H9 (cell line): ENCODE measurements at regions not wholly inside any gene's neighbourhood (a gene's known extent, or its start where the extent isn't known, plus 50 kb on each side); places are given as distances from the start of the nearest gene placed in this dataset.

Source experiments
- DNase-seq: peaks from one replicate; pipeline ENCODE4 v3.0.0-alpha.2; 2017
- H2AFZ ChIP-seq: one replicate; pipeline ENCODE4 v1.6.1; 2013; ENCODE audit warnings: mild to moderate bottlenecking, low read length, control low read depth, moderate library complexity
- H2AK5ac ChIP-seq: 2 replicates; pipeline ENCODE4 v1.6.1; 2013; ENCODE audit warnings: low read length, control low read depth, mixed read lengths; ENCODE audit not compliant: insufficient read length
- H2BK120ac ChIP-seq: one replicate; pipeline ENCODE4 v1.6.1; 2013; ENCODE audit warnings: low read depth, mild to moderate bottlenecking, low read length, control low read depth, inconsistent platforms; ENCODE audit not compliant: poor library complexity, severe bottlenecking
- H2BK12ac ChIP-seq: 2 replicates; pipeline ENCODE4 v1.6.1; 2013; ENCODE audit warnings: low read length, control low read depth, mixed read lengths, low read depth; ENCODE audit not compliant: insufficient read length
- H2BK15ac ChIP-seq: 2 replicates; pipeline ENCODE4 v1.6.1; 2013; ENCODE audit warnings: low read depth, low read length, control low read depth
- H2BK20ac ChIP-seq: one replicate; pipeline ENCODE4 v1.6.1; 2013; ENCODE audit warnings: low read depth, mild to moderate bottlenecking, low read length, control low read depth, inconsistent platforms; ENCODE audit not compliant: poor library complexity, severe bottlenecking
- H2BK5ac ChIP-seq: 2 replicates; pipeline ENCODE4 v1.6.1; 2013; ENCODE audit warnings: low read length, control low read depth, mixed read lengths; ENCODE audit not compliant: insufficient read length
- H3K14ac ChIP-seq: 2 replicates; pipeline ENCODE4 v1.6.1; 2013; ENCODE audit warnings: low read length, control low read depth; ENCODE audit not compliant: insufficient read depth
- H3K18ac ChIP-seq: 2 replicates; pipeline ENCODE4 v1.6.1; 2013; ENCODE audit warnings: low read depth, mild to moderate bottlenecking, mixed read lengths, low read length, control low read depth; ENCODE audit not compliant: insufficient read length
- H3K23ac ChIP-seq: 2 replicates; pipeline ENCODE4 v1.6.1; 2013; ENCODE audit warnings: low read length, control low read depth, mixed read lengths, low read depth; ENCODE audit not compliant: insufficient read length
- H3K23me2 ChIP-seq: 2 replicates; pipeline ENCODE4 v1.6.1; 2013; ENCODE audit warnings: low read depth, mild to moderate bottlenecking, mixed read lengths, low read length, control low read depth; ENCODE audit not compliant: insufficient read length, poor library complexity, severe bottlenecking
- H3K27ac ChIP-seq: 2 replicates; pipeline ENCODE4 v1.5.1; 2013; ENCODE audit warnings: low read length, control low read depth, mixed read lengths, low read depth; ENCODE audit not compliant: insufficient read length
- H3K27me3 ChIP-seq: 2 replicates; pipeline ENCODE4 v1.6.1; 2013; ENCODE audit warnings: low read length, control low read depth, inconsistent platforms; ENCODE audit not compliant: insufficient read depth
- H3K4ac ChIP-seq: 2 replicates; pipeline ENCODE4 v1.6.1; 2013; ENCODE audit warnings: low read depth, mild to moderate bottlenecking, control low read depth, inconsistent platforms, low read length, moderate library complexity
- H3K4me1 ChIP-seq: 2 replicates; pipeline ENCODE4 v1.6.1; 2013; ENCODE audit warnings: low read length, control low read depth, inconsistent platforms; ENCODE audit not compliant: insufficient read depth
- H3K4me2 ChIP-seq: 2 replicates; pipeline ENCODE4 v1.6.1; 2013; ENCODE audit warnings: low read length, control low read depth, mixed read lengths; ENCODE audit not compliant: insufficient read length, insufficient read depth
- H3K56ac ChIP-seq: 2 replicates; pipeline ENCODE4 v1.6.1; 2013; ENCODE audit warnings: low read depth, mild to moderate bottlenecking, mixed read lengths, low read length, control low read depth; ENCODE audit not compliant: insufficient read length
- H3K79me1 ChIP-seq: 2 replicates; pipeline ENCODE4 v1.6.1; 2013; ENCODE audit warnings: low read depth, mild to moderate bottlenecking, moderate library complexity, low read length, control low read depth, inconsistent platforms; ENCODE audit not compliant: insufficient read depth, poor library complexity, severe bottlenecking
- H3K79me2 ChIP-seq: 2 replicates; pipeline ENCODE4 v1.6.1; 2013; ENCODE audit warnings: low read length, control low read depth, inconsistent platforms; ENCODE audit not compliant: insufficient read depth
- H3K9ac ChIP-seq: 2 replicates; pipeline ENCODE4 v1.6.1; 2013; ENCODE audit warnings: low read length, control low read depth, mixed read lengths; ENCODE audit not compliant: insufficient read length; ENCODE audit errors: extremely low read depth
- H3K9me3 ChIP-seq: one replicate; pipeline ENCODE4 v1.6.1; 2013; ENCODE audit warnings: low read depth, low read length, inconsistent platforms; ENCODE audit not compliant: control insufficient read depth
- H3T11ph ChIP-seq: one replicate; pipeline ENCODE4 v1.6.1; 2013; ENCODE audit warnings: mild to moderate bottlenecking, low read length, control low read depth, inconsistent platforms
- H4K20me1 ChIP-seq: one replicate; pipeline ENCODE4 v1.6.1; 2013; ENCODE audit not compliant: control insufficient read depth, insufficient read length, insufficient read depth
- H4K5ac ChIP-seq: 2 replicates; pipeline ENCODE4 v1.6.1; 2013; ENCODE audit warnings: low read depth, mild to moderate bottlenecking, mixed read lengths, low read length, control low read depth; ENCODE audit not compliant: insufficient read length
- H4K8ac ChIP-seq: replicated peaks from 2 replicates; pipeline ENCODE4 v1.6.1; 2013; ENCODE audit warnings: low read length, control low read depth, mixed read lengths, low read depth; ENCODE audit not compliant: insufficient read length
- H4K91ac ChIP-seq: 2 replicates; pipeline ENCODE4 v1.6.1; 2013; ENCODE audit warnings: low read depth, mild to moderate bottlenecking, moderate library complexity, mixed read lengths, low read length, control low read depth; ENCODE audit not compliant: insufficient read length
- H3K27ac Mint-ChIP-seq, 3 experiments: 2 replicates in 2 of 3; 3 replicates in 1 of 3; pipeline ENCODE4 v1.8.0; 2020 to 2021; ENCODE audit warnings: mixed read lengths in 3 of 3, mild to moderate bottlenecking in 1 of 3, moderate library complexity in 1 of 3
- H3K27me3 Mint-ChIP-seq: 2 replicates; pipeline ENCODE4 v1.8.0; 2021; ENCODE audit warnings: low read depth, mild to moderate bottlenecking, moderate library complexity, mixed read lengths
- H3K36me3 Mint-ChIP-seq, 3 experiments: 2 replicates in 2 of 3; 3 replicates in 1 of 3; pipeline ENCODE4 v1.8.0; 2020 to 2021; ENCODE audit warnings: low read depth in 3 of 3, mixed read lengths in 3 of 3; ENCODE audit not compliant: insufficient read depth in 1 of 3
- H3K4me1 Mint-ChIP-seq, 2 experiments: 2 replicates each; pipeline ENCODE4 v1.8.0; 2020; ENCODE audit warnings: mixed read lengths in 2 of 2
- H3K4me3 Mint-ChIP-seq, 2 experiments: 2 replicates in 1 of 2; 3 replicates in 1 of 2; pipeline ENCODE4 v1.8.0; 2020 to 2021; ENCODE audit warnings: mild to moderate bottlenecking in 2 of 2, mixed read lengths in 2 of 2, moderate library complexity in 1 of 2
- H3K9me3 Mint-ChIP-seq, 2 experiments: 2 replicates in 1 of 2; 3 replicates in 1 of 2; pipeline ENCODE4 v1.8.0; 2020; ENCODE audit warnings: mild to moderate bottlenecking in 2 of 2, mixed read lengths in 2 of 2, moderate library complexity in 1 of 2
- WGBS: extraction: QIAGEN DNeasy Blood & Tissue Kit; methylation state at CpG from one replicate; pipeline ENCODE4 v1.1.7; 2013; ENCODE audit warnings: missing lambda C conversion rate, low lambda C conversion rate, mixed read lengths; ENCODE audit not compliant: insufficient read length; ENCODE audit errors: extremely low coverage; 5-methylcytosine and 5-hydroxymethylcytosine counted together
- TF ChIP-seq, protein P1 (sequence below): fragments of 200-600 bp; sonication (generic); conservative IDR thresholded peaks from 3 replicates; pipeline ENCODE4 v1.8.0; 2021; ENCODE audit warnings: antibody characterized with exemption, mild to moderate bottlenecking

DNA sequence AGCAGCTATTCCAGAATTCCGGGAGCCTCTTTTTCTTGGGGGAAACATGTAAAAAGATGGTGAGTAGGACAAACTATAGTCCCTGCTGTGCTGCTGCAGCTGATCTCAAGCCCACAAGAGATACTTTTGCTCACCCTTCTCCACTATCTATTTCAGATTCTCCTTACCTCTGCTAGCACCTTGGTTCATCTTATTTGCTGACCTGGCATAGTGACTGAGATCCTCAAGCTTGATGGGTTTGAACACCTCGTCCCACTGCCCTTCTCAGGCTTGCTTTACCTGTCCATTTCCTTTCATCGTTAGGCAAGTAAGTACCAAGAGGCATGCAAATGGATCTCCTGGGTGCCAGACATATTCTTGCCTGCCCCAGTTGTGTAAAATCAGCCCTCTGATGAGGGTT, 338.4 kb upstream of the SMARCA2 start:
- Histone ChIP-seq H2BK20ac (no peak overlapping the region), H2AFZ (no peak overlapping the region)

More for the DNA sequence above, 338.4 kb upstream of the SMARCA2 start:
- H2BK12ac ChIP-seq = no peak overlapping the region
- TF ChIP-seq, protein P1, sequence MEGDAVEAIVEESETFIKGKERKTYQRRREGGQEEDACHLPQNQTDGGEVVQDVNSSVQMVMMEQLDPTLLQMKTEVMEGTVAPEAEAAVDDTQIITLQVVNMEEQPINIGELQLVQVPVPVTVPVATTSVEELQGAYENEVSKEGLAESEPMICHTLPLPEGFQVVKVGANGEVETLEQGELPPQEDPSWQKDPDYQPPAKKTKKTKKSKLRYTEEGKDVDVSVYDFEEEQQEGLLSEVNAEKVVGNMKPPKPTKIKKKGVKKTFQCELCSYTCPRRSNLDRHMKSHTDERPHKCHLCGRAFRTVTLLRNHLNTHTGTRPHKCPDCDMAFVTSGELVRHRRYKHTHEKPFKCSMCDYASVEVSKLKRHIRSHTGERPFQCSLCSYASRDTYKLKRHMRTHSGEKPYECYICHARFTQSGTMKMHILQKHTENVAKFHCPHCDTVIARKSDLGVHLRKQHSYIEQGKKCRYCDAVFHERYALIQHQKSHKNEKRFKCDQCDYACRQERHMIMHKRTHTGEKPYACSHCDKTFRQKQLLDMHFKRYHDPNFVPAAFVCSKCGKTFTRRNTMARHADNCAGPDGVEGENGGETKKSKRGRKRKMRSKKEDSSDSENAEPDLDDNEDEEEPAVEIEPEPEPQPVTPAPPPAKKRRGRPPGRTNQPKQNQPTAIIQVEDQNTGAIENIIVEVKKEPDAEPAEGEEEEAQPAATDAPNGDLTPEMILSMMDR = no peak
- H3K23ac ChIP-seq = no peak overlapping the region
- no CpG with 5 or more reads among the region's 3 CpGs for WGBS
- H3K23me2 ChIP-seq = no peaks in the 10 kb centered on the region
- no peak overlapping the region for H3T11ph ChIP-seq
- no peak overlapping the region for H2BK120ac ChIP-seq
- H3K27me3 ChIP-seq = no peaks in the 10 kb centered on the region
- H3K56ac ChIP-seq = no peak overlapping the region
- no peak overlapping the region for H3K4me3 Mint-ChIP-seq
- no peak overlapping the region for H4K91ac ChIP-seq
- H3K27me3 Mint-ChIP-seq = peaks cover 4% of the 10 kb centered on the region
- no peak overlapping the region for H3K27ac ChIP-seq
- no peak overlapping the region for H3K9ac ChIP-seq
- no peaks in the 10 kb centered on the region; the same call in 1 of the 2 replicates for H3K4me1 ChIP-seq
- no peak for DNase-seq
- H2BK5ac ChIP-seq = no peak overlapping the region
- no peaks in the 10 kb centered on the region for H4K20me1 ChIP-seq
- H3K79me2 ChIP-seq = no peaks in the 10 kb centered on the region
- H3K4ac ChIP-seq = no peak overlapping the region
- peaks cover 2 to 27% of the 10 kb centered on the region in 2 experiments; a peak in 4 of 5 replicates for H3K9me3 Mint-ChIP-seq
- H4K5ac ChIP-seq = no peak overlapping the region
- no peak overlapping the region for H4K8ac ChIP-seq
- H3K27ac Mint-ChIP-seq = no peak overlapping the region
- no peak overlapping the region for H3K18ac ChIP-seq
- H3K14ac ChIP-seq = no peak overlapping the region
- H3K36me3 Mint-ChIP-seq = no peaks in the 10 kb centered on the region; a peak in 1 of 7 replicates
- no peak overlapping the region for H2AK5ac ChIP-seq
- H3K9me3 ChIP-seq = no peaks in the 10 kb centered on the region
- H2BK15ac ChIP-seq = no peak overlapping the region
- H3K4me1 Mint-ChIP-seq = no peaks in the 10 kb centered on the region
- no peaks in the 10 kb centered on the region for H3K79me1 ChIP-seq
- no peak overlapping the region for H3K4me2 ChIP-seq
